CD4-positive, alpha-beta T cell treated with Interleukin-17A for 1 hour (primary cell): ENCODE measurements at regions not wholly inside any gene's neighbourhood (a gene's known extent, or its start where the extent isn't known, plus 50 kb on each side); places are given as distances from the start of the nearest gene placed in this dataset.

ENCODE experiments used
- DNase-seq: peaks from one replicate; pipeline ENCODE4 v3.0.0-alpha.2; 2020

GRCh38 chr18:78168526-78168925 is 811.1 kb upstream of the SALL3 start:
- DNase-seq, result no peak

GRCh38 chr18:78169174-78169864 is 810.3 kb upstream of the SALL3 start:
- DNase-seq, result no peak

GRCh38 chr18:78171954-78172353 is 807.7 kb upstream of the SALL3 start:
- no peak for DNase-seq

- DNase-seq, result no peak
Observed at GRCh38 chr18:78174737-78175136, 804.9 kb upstream of the SALL3 start.

- no peak for DNase-seq
Observed at GRCh38 chr18:78178812-78179211, 800.8 kb upstream of the SALL3 start.

GRCh38 chr18:78180741-78181140 is 798.9 kb upstream of the SALL3 start:
- DNase-seq, result no peak

- no peak for DNase-seq
Observed at GRCh38 chr18:78183815-78184214, 795.8 kb upstream of the SALL3 start.

GRCh38 chr18:78191276-78191675 is 788.3 kb upstream of the SALL3 start:
- no peak for DNase-seq

GRCh38 chr18:78192054-78192453 is 787.6 kb upstream of the SALL3 start:
- DNase-seq, result no peak

- DNase-seq, result no peak
Observed at GRCh38 chr18:78196280-78196679, 783.3 kb upstream of the SALL3 start.

- DNase-seq, result no peak
Observed at GRCh38 chr18:78199002-78199401, 780.6 kb upstream of the SALL3 start.

GRCh38 chr18:78199611-78200010 is 780.0 kb upstream of the SALL3 start:
- no peak for DNase-seq

- DNase-seq, result no peak
Observed at GRCh38 chr18:78207942-78208341, 771.7 kb upstream of the SALL3 start.

- DNase-seq, result no peak
Observed at GRCh38 chr18:78208461-78208860, 771.2 kb upstream of the SALL3 start.

GRCh38 chr18:78213361-78213994 is 766.1 kb upstream of the SALL3 start:
- DNase-seq, result no peak

GRCh38 chr18:78221496-78221895 is 758.1 kb upstream of the SALL3 start:
- no peak for DNase-seq

GRCh38 chr18:78228974-78229373 is 750.6 kb upstream of the SALL3 start:
- DNase-seq, result no peak

GRCh38 chr18:78230911-78231310 is 748.7 kb upstream of the SALL3 start:
- DNase-seq, result no peak

- no peak for DNase-seq
Observed at GRCh38 chr18:78232196-78232595, 747.4 kb upstream of the SALL3 start.

GRCh38 chr18:78237864-78238263 is 741.8 kb upstream of the SALL3 start:
- DNase-seq, result no peak

GRCh38 chr18:78238404-78239089 is 741.1 kb upstream of the SALL3 start:
- no peak for DNase-seq

GRCh38 chr18:78239090-78239457 is 740.5 kb upstream of the SALL3 start:
- no peak for DNase-seq

- DNase-seq, result no peak
Observed at GRCh38 chr18:78240101-78240500, 739.5 kb upstream of the SALL3 start.

- DNase-seq, result no peak
Observed at GRCh38 chr18:78240627-78241252, 738.9 kb upstream of the SALL3 start.
